Activated CD4-positive, alpha-beta T cell treated with anti-CD3 and anti-CD28 coated beads for 36 hours (primary cell): ENCODE measurements at regions not wholly inside any gene's neighbourhood (a gene's known extent, or its start where the extent isn't known, plus 50 kb on each side); places are given as distances from the start of the nearest gene placed in this dataset.

Experiments used
- ATAC-seq: fragments of 200-7000 bp; cut with Tn5 transposase; one replicate; pipeline ENCODE4 v1.10.0; 2021; ENCODE audit warnings: mild to moderate bottlenecking, moderate library complexity
- CTCF ChIA-PET: fragments of 350-600 bp; sonication (Branson Sonifier 250); formaldehyde crosslinking; loops from one replicate; lab custom pipeline; 2021; ENCODE audit warnings: antibody characterized with exemption; lab: Charles Lee
- POLR2A ChIA-PET: fragments of 350-600 bp; sonication (Branson Sonifier 250); formaldehyde crosslinking; loops from one replicate; lab custom pipeline; 2021; ENCODE audit warnings: antibody characterized with exemption, inconsistent platforms; lab: Charles Lee
- DNase-seq: peaks from one replicate; pipeline ENCODE4 v3.0.0-alpha.2; 2020
- H3K27ac Mint-ChIP-seq: one replicate; pipeline ENCODE4 v1.8.0; 2021; ENCODE audit warnings: mixed read lengths
- H3K27me3 Mint-ChIP-seq: one replicate; pipeline ENCODE4 v1.8.0; 2021; ENCODE audit warnings: mixed read lengths
- H3K36me3 Mint-ChIP-seq: one replicate; pipeline ENCODE4 v1.8.0; 2021; ENCODE audit warnings: low read depth, mixed read lengths
- H3K4me1 Mint-ChIP-seq: one replicate; pipeline ENCODE4 v1.8.0; 2021; ENCODE audit warnings: mixed read lengths
- H3K4me3 Mint-ChIP-seq: one replicate; pipeline ENCODE4 v1.8.0; 2021; ENCODE audit warnings: mild to moderate bottlenecking, moderate library complexity, mixed read lengths
- H3K9me3 Mint-ChIP-seq: one replicate; pipeline ENCODE4 v1.8.0; 2021; ENCODE audit warnings: low read depth, mixed read lengths
- intact Hi-C, 2 experiments: fragments of 100-400 bp; cut with DNase I in 1 of 2; cut with micrococcal nuclease in 1 of 2; formaldehyde crosslinking; loops; one replicate each; pipeline versions ENCODE4 v1.14.2 to v1.15.1; 2022 to 2024; cut with DNase I, micrococcal nuclease

DNA sequence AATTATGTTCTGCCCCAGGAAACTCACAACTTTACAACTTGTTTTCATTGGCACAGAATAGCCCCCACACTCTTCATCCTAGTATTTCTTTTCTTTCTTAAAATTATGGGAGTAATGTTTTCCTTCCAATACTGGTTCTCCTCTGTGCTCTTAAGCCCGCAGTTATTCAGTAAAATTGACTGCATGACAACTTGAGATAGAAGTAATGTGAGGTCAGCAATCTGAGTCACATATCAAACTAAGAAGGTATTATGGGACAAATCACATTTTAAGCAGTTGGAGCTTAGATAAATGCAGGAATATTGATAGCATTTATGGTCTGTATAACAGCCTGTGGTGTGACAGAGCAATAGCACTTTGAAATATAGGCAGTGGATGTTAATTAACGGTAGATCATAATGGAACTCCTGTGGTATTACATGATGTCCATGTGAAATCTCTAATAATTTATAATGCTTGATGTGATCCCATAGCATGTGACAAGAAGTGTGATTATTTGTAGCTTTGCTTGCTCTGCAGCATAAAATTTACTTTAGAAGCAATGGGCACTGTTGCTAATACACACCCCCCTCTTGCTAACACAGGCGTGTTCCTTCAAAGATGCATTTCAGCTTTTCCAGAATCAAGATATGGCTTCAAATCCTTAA, 351.4 kb upstream of the CDH20 start:
- H3K4me1 Mint-ChIP-seq = no peaks in the 10 kb centered on the region
- peaks cover 3% of the 10 kb centered on the region for H3K9me3 Mint-ChIP-seq
- no peak for ATAC-seq
- CTCF ChIA-PET = interaction anchor here (0.8 kb wide), 1 partner anchor 1688 kb away, joined by 3 read pairs; no protein-coding TSS in a partner anchor
- POLR2A ChIA-PET = no interaction called here
- no peaks in the 10 kb centered on the region for H3K36me3 Mint-ChIP-seq
- no peak overlapping the region for H3K27ac Mint-ChIP-seq
- intact Hi-C loops = no loop called here
- no peak overlapping the region for H3K4me3 Mint-ChIP-seq
- no peaks in the 10 kb centered on the region for H3K27me3 Mint-ChIP-seq
- DNase-seq = no peak

DNA sequence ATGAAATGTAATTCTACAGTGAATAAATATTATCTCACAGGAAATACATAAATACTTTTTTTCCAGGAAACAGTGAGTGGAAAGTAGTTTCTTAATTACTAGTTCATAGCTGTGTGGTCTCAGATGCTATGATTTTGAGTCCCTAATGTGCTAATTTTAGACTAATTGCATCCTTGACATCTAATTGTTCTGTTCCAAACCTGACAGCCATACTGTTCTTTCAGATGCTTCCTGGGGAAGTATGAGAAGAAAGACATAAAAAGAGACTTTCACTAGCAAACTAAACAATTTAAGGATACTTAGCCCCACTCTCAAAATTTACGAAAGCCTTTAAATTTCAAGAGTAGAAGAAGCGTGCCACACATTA, 350.9 kb upstream of the CDH20 start:
- Mint-ChIP-seq H3K27me3 (no peaks in the 10 kb centered on the region), H3K9me3 (peaks cover 3% of the 10 kb centered on the region), H3K27ac (no peak overlapping the region), H3K36me3 (no peaks in the 10 kb centered on the region), H3K4me3 (no peak overlapping the region), H3K4me1 (no peaks in the 10 kb centered on the region)
- DNase-seq (no peak), ATAC-seq (no peak)
- ChIA-PET POLR2A (no interaction called here), CTCF (interaction anchor here (0.8 kb wide), 1 partner anchor 1688 kb away, joined by 3 read pairs; no protein-coding TSS in a partner anchor)
- intact Hi-C loops = no loop called here

- DNase-seq = no peak
- H3K4me3 Mint-ChIP-seq = no peak overlapping the region
- H3K9me3 Mint-ChIP-seq = peaks cover 3% of the 10 kb centered on the region
These were observed 350.3 kb upstream of the CDH20 start for GRCh38 chr18:60982928-60983327.

GRCh38 chr18:60984510-60984909, 348.7 kb upstream of the CDH20 start:
- Mint-ChIP-seq H3K9me3 (peaks cover 3% of the 10 kb centered on the region), H3K27ac (no peak overlapping the region), H3K27me3 (no peaks in the 10 kb centered on the region), H3K4me3 (no peak overlapping the region), H3K36me3 (no peaks in the 10 kb centered on the region), H3K4me1 (no peaks in the 10 kb centered on the region)
- ChIA-PET CTCF (no interaction called here), POLR2A (no interaction called here)
- DNase-seq = no peak
- intact Hi-C loops = no loop called here
- no peak for ATAC-seq

More at GRCh38 chr18:60982928-60983327, 350.3 kb upstream of the CDH20 start:
- Mint-ChIP-seq H3K27me3 (no peaks in the 10 kb centered on the region), H3K4me1 (no peaks in the 10 kb centered on the region), H3K27ac (no peak overlapping the region), H3K36me3 (no peaks in the 10 kb centered on the region)
- intact Hi-C loops = no loop called here
- POLR2A ChIA-PET = no interaction called here
- CTCF ChIA-PET = interaction anchor here (0.8 kb wide), 1 partner anchor 1687 kb away, joined by 3 read pairs; no protein-coding TSS in a partner anchor
- ATAC-seq = no peak

DNA sequence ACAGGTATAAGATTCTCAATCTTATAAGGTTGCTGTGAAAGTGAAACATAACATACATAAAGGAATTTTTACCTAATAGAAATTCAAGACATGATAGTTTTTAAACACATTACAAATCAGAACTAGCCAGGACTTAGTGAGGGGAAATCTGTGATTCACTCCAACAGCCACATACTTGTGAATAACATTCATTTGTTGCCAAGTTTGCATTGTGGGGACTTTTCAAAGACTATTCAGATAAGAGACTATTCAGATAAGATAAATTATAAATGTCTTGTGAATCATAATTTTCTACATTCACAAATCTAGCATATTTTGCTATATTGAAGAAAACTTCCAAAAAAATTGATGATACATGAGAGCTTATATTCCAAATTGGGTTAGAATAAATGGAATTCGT, 345.3 kb upstream of the CDH20 start:
- Mint-ChIP-seq H3K9me3 (peaks cover 5% of the 10 kb centered on the region), H3K4me1 (no peaks in the 10 kb centered on the region), H3K27me3 (no peaks in the 10 kb centered on the region), H3K4me3 (no peak overlapping the region), H3K27ac (no peak overlapping the region), H3K36me3 (no peaks in the 10 kb centered on the region)
- POLR2A ChIA-PET = no interaction called here
- CTCF ChIA-PET = no interaction called here
- intact Hi-C loops = no loop called here
- ATAC-seq = no peak
- DNase-seq = no peak

GRCh38 chr18:60996326-60996725, 336.9 kb upstream of the CDH20 start:
- Mint-ChIP-seq H3K4me3 (no peak overlapping the region), H3K36me3 (no peaks in the 10 kb centered on the region), H3K9me3 (peaks cover under 1% of the 10 kb centered on the region), H3K27ac (no peak overlapping the region), H3K27me3 (no peaks in the 10 kb centered on the region), H3K4me1 (no peaks in the 10 kb centered on the region)
- ATAC-seq = no peak
- ChIA-PET CTCF (interaction anchor here (1.5 kb wide), 1 partner anchor 11 kb away, joined by 3 read pairs; no protein-coding TSS in a partner anchor), POLR2A (no interaction called here)
- DNase-seq = no peak
- intact Hi-C loops = no loop called here

DNA sequence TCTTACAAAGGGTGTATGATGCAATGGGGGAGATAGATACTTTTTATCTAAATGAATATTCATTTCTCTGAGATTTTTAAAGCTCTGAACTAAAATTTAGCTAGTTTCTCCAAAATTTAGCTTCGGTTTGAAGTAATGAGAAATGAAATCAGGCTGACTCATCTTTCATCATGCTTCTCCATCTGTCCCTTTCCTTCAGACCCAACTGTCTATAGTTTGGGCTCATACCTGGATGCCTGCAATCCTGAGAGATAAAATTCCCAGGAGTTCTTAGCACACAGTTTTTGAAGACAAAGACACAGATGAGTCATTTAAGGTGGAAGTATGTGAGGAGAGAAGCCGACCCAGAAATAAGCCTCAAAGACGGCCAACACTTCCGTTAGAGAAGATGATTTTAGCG, 336.4 kb upstream of the CDH20 start:
- no peak overlapping the region for H3K27ac Mint-ChIP-seq
- DNase-seq (no peak), ATAC-seq (no peak)
- H3K4me3 Mint-ChIP-seq = no peak overlapping the region
- ChIA-PET CTCF (no interaction called here), POLR2A (no interaction called here)
- no peaks in the 10 kb centered on the region for H3K4me1 Mint-ChIP-seq
- no peaks in the 10 kb centered on the region for H3K9me3 Mint-ChIP-seq
- intact Hi-C loops = no loop called here
- H3K27me3 Mint-ChIP-seq = no peaks in the 10 kb centered on the region
- no peaks in the 10 kb centered on the region for H3K36me3 Mint-ChIP-seq

GRCh38 chr18:61001138-61001537, 332.1 kb upstream of the CDH20 start:
- CTCF ChIA-PET = no interaction called here
- intact Hi-C loops = no loop called here
- no peaks in the 10 kb centered on the region for H3K36me3 Mint-ChIP-seq
- POLR2A ChIA-PET = no interaction called here
- H3K27ac Mint-ChIP-seq = no peak overlapping the region
- no peak overlapping the region for H3K4me3 Mint-ChIP-seq
- peaks cover 4% of the 10 kb centered on the region for H3K9me3 Mint-ChIP-seq
- DNase-seq = no peak
- H3K4me1 Mint-ChIP-seq = no peaks in the 10 kb centered on the region
- no peaks in the 10 kb centered on the region for H3K27me3 Mint-ChIP-seq
- ATAC-seq = no peak

DNA sequence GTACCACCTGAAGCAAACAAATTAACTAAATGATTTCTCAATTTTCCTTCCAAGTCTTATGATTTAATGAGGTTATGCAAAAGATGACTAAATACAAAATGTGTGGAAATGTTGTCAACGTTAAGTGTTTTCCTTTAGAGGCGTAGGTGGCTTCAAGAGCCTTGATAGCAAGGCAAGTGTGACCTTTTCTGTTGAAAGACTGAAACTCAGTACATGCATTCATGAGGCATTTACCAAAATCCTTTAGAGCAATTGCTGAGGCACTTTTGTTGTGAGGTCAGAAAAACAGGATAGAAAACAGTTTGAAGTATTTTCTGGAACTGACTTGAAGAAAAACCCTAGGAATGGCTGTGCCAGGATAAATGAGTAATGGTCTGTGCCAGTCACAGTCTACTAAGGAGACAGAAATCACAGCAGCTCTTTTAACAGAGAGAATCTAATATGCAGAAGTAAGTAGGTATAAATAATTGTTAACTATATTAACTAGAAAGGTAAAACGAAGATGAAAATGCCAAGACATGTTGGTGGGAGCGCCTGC, 326.5 kb upstream of the CDH20 start:
- H3K4me1 Mint-ChIP-seq = no peaks in the 10 kb centered on the region
- intact Hi-C loops = no loop called here
- POLR2A ChIA-PET = no interaction called here
- DNase-seq = no peak
- no peak overlapping the region for H3K27ac Mint-ChIP-seq
- no peaks in the 10 kb centered on the region for H3K27me3 Mint-ChIP-seq
- no peak for ATAC-seq
- H3K9me3 Mint-ChIP-seq = peaks cover 4% of the 10 kb centered on the region
- H3K36me3 Mint-ChIP-seq = no peaks in the 10 kb centered on the region
- CTCF ChIA-PET = no interaction called here
- no peak overlapping the region for H3K4me3 Mint-ChIP-seq

GRCh38 chr18:61019338-61020301, 313.6 kb upstream of the CDH20 start:
- intact Hi-C loops = no loop called here
- CTCF ChIA-PET = no interaction called here
- H3K27me3 Mint-ChIP-seq = no peaks in the 10 kb centered on the region
- DNase-seq = no peak
- no peak for ATAC-seq
- H3K9me3 Mint-ChIP-seq = peaks cover 5% of the 10 kb centered on the region
- no peaks in the 10 kb centered on the region for H3K36me3 Mint-ChIP-seq
- POLR2A ChIA-PET = no interaction called here
- H3K27ac Mint-ChIP-seq = no peak overlapping the region
- H3K4me3 Mint-ChIP-seq = no peak overlapping the region
- H3K4me1 Mint-ChIP-seq = no peaks in the 10 kb centered on the region

- POLR2A ChIA-PET = no interaction called here
- H3K4me3 Mint-ChIP-seq = no peak overlapping the region
- no peaks in the 10 kb centered on the region for H3K4me1 Mint-ChIP-seq
- DNase-seq (no peak), ATAC-seq (no peak)
- intact Hi-C loops = no loop called here
- CTCF ChIA-PET = no interaction called here
- H3K27ac Mint-ChIP-seq = no peak overlapping the region
- H3K36me3 Mint-ChIP-seq = no peaks in the 10 kb centered on the region
- H3K9me3 Mint-ChIP-seq = peaks cover 13% of the 10 kb centered on the region
- H3K27me3 Mint-ChIP-seq = no peaks in the 10 kb centered on the region
These were observed 307.6 kb upstream of the CDH20 start for GRCh38 chr18:61025596-61025995.
